Upper lobe of left lung (tissue), 6 donors: ENCODE measurements at regions not wholly inside any gene's neighbourhood (a gene's known extent, or its start where the extent isn't known, plus 50 kb on each side); places are given as distances from the start of the nearest gene placed in this dataset.

Experiments
- ATAC-seq, 2 donors: fragments of 200-7000 bp; cut with Tn5 transposase; one replicate each; pipeline ENCODE4 v1.9.1; 2022; ENCODE audit warnings: mild to moderate bottlenecking in 2 of 2, moderate library complexity in 2 of 2; ENCODE audit not compliant: low FRiP score in 2 of 2
- DNase-seq, 2 donors: peaks; one replicate each; pipeline ENCODE4 v3.0.0-alpha.2; 2019 to 2020
- H3K27ac ChIP-seq, 4 donors: fragments of 200-600 bp; sonication (generic); one replicate each; pipeline ENCODE4 v1.5.1; 2016 to 2019
- H3K27me3 ChIP-seq, 4 donors: fragments of 200-600 bp; sonication (generic); one replicate each; pipeline ENCODE4 v1.5.1; 2017 to 2019
- H3K36me3 ChIP-seq, 4 donors: fragments of 200-600 bp; sonication (generic); one replicate each; pipeline ENCODE4 v1.5.1; 2016 to 2019
- H3K4me1 ChIP-seq, 4 donors: fragments of 200-600 bp; sonication (generic); one replicate each; pipeline ENCODE4 v1.5.1; 2018 to 2019
- H3K4me3 ChIP-seq, 4 donors: fragments of 200-600 bp; sonication (generic); one replicate each; pipeline ENCODE4 v1.5.1; 2017 to 2019; ENCODE audit warnings: mild to moderate bottlenecking in 2 of 4, moderate library complexity in 1 of 4
- H3K9me3 ChIP-seq, 4 donors: fragments of 200-600 bp; sonication (generic); one replicate each; pipeline ENCODE4 v1.5.1; 2018 to 2019
- EP300 ChIP-seq, 4 donors: sonication (generic); formaldehyde crosslinking; IDR thresholded peaks; one replicate each; pipeline ENCODE4 v1.5.1; 2017; ENCODE audit warnings: antibody characterized with exemption in 4 of 4, control low read depth in 2 of 4
- POLR2A ChIP-seq, 4 donors: fragments of 450-650 bp; IDR thresholded peaks; one replicate each; pipeline ENCODE4 v1.5.1; 2016 to 2017; ENCODE audit warnings: antibody characterized with exemption in 4 of 4, mild to moderate bottlenecking in 2 of 4
- POLR2AphosphoS5 ChIP-seq, 2 donors: sonication (generic); formaldehyde crosslinking; IDR thresholded peaks; one replicate each; pipeline ENCODE4 v1.5.1; 2017; ENCODE audit warnings: antibody characterized with exemption in 2 of 2
- WGBS, 2 donors: methylation state at CpG; one replicate each; pipeline ENCODE4 v1.1.5; 2017 to 2018; 5-methylcytosine and 5-hydroxymethylcytosine counted together
- TF ChIP-seq, protein P1 (sequence below), 6 experiments: fragments of 450-650 bp in 4 of 6; fragments of 200-600 bp in 2 of 6; sonication (generic) in 2 of 6; IDR thresholded peaks; one replicate each; pipeline ENCODE4 v1.5.1; 2016 to 2019; ENCODE audit warnings: antibody characterized with exemption in 6 of 6
- donor health status: DM: no; HTN: no; CAD: no; lungs with moderate emphysema.
- donor health status: DM: no; HTN: yes; CAD: no; lungs with severe emphysema.

- Histone ChIP-seq H3K27ac (no peak overlapping the region), H3K4me1 (no peaks in the 10 kb centered on the region), H3K4me3 (no peak overlapping the region), H3K36me3 (no peaks in the 10 kb centered on the region), H3K9me3 (no peaks in the 10 kb centered on the region), H3K27me3 (no peaks in the 10 kb centered on the region)
- 77 to 80% methylated on average over 2 of the region's 2 CpGs for WGBS, 2 donors
- ATAC-seq, result no peak
- TF ChIP-seq POLR2A (IDR thresholded peaks at IDR 0.05) (no peak), EP300 (IDR thresholded peaks at IDR 0.05) (no peak), POLR2AphosphoS5 (IDR thresholded peaks at IDR 0.05) (no peak)
- TF ChIP-seq, protein P1, sequence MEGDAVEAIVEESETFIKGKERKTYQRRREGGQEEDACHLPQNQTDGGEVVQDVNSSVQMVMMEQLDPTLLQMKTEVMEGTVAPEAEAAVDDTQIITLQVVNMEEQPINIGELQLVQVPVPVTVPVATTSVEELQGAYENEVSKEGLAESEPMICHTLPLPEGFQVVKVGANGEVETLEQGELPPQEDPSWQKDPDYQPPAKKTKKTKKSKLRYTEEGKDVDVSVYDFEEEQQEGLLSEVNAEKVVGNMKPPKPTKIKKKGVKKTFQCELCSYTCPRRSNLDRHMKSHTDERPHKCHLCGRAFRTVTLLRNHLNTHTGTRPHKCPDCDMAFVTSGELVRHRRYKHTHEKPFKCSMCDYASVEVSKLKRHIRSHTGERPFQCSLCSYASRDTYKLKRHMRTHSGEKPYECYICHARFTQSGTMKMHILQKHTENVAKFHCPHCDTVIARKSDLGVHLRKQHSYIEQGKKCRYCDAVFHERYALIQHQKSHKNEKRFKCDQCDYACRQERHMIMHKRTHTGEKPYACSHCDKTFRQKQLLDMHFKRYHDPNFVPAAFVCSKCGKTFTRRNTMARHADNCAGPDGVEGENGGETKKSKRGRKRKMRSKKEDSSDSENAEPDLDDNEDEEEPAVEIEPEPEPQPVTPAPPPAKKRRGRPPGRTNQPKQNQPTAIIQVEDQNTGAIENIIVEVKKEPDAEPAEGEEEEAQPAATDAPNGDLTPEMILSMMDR (IDR thresholded peaks at IDR 0.05), result no peak
- no peak for DNase-seq
Observed at GRCh38 chr6:72530152-72530551, 91.7 kb upstream of the KCNQ5 start.

- no peaks in the 10 kb centered on the region for H3K36me3 ChIP-seq
- no peaks in the 10 kb centered on the region for H3K27me3 ChIP-seq
- H3K9me3 ChIP-seq, result no peaks in the 10 kb centered on the region
- no peak for ATAC-seq
- no peak for DNase-seq
- TF ChIP-seq POLR2A (IDR thresholded peaks at IDR 0.05), result no peak
- TF ChIP-seq EP300 (IDR thresholded peaks at IDR 0.05), result no peak
- TF ChIP-seq, protein P1 (IDR thresholded peaks at IDR 0.05), result no peak
- no peak for TF ChIP-seq POLR2AphosphoS5 (IDR thresholded peaks at IDR 0.05)
- H3K4me3 ChIP-seq, result no peak overlapping the region
- no peaks in the 10 kb centered on the region for H3K4me1 ChIP-seq
- 77% methylated on average over 3 of the region's 3 CpGs for WGBS, 2 donors
- no peak overlapping the region for H3K27ac ChIP-seq
Observed at GRCh38 chr6:72530750-72531149, 91.1 kb upstream of the KCNQ5 start.

DNA sequence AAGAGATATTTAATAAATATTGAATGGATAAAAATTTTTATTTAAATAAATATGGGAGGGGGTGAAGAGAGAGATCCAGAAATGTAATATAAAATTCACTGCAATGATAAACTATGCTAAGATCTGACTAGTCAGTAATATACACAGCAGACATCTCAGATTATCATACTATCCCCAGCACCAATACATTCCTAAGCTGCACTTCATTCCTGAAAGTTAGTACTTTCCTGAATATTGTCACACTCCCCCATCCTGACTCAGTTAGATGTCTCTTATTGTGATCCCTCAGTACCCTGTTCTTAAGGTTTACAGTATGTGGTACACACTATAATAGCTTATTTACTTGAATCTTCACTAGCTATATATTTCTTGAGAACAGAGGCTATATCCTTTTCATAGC, 88.3 kb upstream of the KCNQ5 start:
- H3K27me3 ChIP-seq, result no peaks in the 10 kb centered on the region
- no peak overlapping the region for H3K4me3 ChIP-seq
- no peak for ATAC-seq
- H3K36me3 ChIP-seq, result no peaks in the 10 kb centered on the region
- H3K27ac ChIP-seq, result no peak overlapping the region
- TF ChIP-seq EP300 (IDR thresholded peaks at IDR 0.05) (no peak), POLR2AphosphoS5 (IDR thresholded peaks at IDR 0.05) (no peak), POLR2A (IDR thresholded peaks at IDR 0.05) (no peak)
- TF ChIP-seq, protein P1 (IDR thresholded peaks at IDR 0.05), result no peak
- no peaks in the 10 kb centered on the region for H3K9me3 ChIP-seq
- no peaks in the 10 kb centered on the region for H3K4me1 ChIP-seq
- DNase-seq, result no peak

GRCh38 chr6:72534236-72534635, 87.6 kb upstream of the KCNQ5 start:
- no peak overlapping the region for H3K4me3 ChIP-seq
- H3K9me3 ChIP-seq, result no peaks in the 10 kb centered on the region
- TF ChIP-seq EP300 (IDR thresholded peaks at IDR 0.05) (no peak), POLR2AphosphoS5 (IDR thresholded peaks at IDR 0.05) (no peak), POLR2A (IDR thresholded peaks at IDR 0.05) (no peak)
- TF ChIP-seq, protein P1 (IDR thresholded peaks at IDR 0.05), result no peak
- ATAC-seq (no peak), DNase-seq (no peak)
- no peak overlapping the region for H3K27ac ChIP-seq
- H3K4me1 ChIP-seq, result no peaks in the 10 kb centered on the region
- no peaks in the 10 kb centered on the region for H3K36me3 ChIP-seq
- no peaks in the 10 kb centered on the region for H3K27me3 ChIP-seq

GRCh38 chr6:72535124-72535523, 86.7 kb upstream of the KCNQ5 start:
- Histone ChIP-seq H3K36me3 (no peaks in the 10 kb centered on the region), H3K27ac (no peak overlapping the region), H3K27me3 (no peaks in the 10 kb centered on the region), H3K4me3 (no peak overlapping the region), H3K4me1 (no peaks in the 10 kb centered on the region), H3K9me3 (no peaks in the 10 kb centered on the region)
- 24 to 37% methylated on average over 3 of the region's 3 CpGs for WGBS, 2 donors
- DNase-seq (no peak), ATAC-seq (no peak)
- TF ChIP-seq EP300 (IDR thresholded peaks at IDR 0.05) (no peak), POLR2AphosphoS5 (IDR thresholded peaks at IDR 0.05) (no peak), POLR2A (IDR thresholded peaks at IDR 0.05) (no peak)
- TF ChIP-seq, protein P1 (IDR thresholded peaks at IDR 0.05), result no peak
